ENCODE measurements at regions not wholly inside any gene's neighbourhood (a gene's known extent, or its start where the extent isn't known, plus 50 kb on each side); places are given as distances from the start of the nearest gene placed in this dataset.

DNA sequence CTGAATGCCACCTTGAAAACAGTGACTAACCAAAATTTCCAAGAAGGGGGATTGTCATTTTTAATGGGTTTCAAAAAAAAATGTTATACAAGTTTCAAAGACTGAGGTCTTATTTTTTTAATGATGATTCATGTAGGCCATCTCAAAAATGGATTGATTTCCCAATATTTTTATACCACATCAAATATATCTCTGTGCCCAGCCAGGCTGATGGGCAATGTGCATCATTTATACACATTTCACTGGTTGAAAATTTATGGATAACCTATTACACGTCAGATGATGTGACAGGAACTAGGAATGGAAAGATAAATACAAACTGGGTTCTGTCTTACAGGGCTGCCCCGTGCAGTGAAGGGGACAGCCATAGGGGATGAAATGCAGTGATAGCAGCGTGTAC is 112.7 kb upstream of the TMPO start:
- no peak for DNase-seq (ENCODE audit: low read depth)

DNA sequence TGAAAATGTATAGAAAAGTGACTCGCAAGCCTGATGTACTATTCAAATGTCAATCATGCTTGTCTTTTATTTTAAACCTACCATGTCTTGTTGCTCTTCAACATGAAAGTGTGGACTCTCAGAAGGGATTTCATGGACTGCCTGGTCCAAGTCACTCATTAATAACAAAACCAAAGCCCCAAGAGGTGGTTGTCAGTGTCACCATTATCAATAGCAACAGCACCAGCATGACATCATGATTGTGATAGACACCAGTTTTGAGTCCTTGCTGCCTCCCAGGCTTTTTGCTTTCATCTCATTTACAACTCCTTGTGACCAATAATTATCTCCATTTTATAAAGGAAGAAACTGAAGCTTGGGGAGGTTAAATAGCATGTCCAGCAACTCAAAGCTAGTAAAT is 112.0 kb upstream of the TMPO start:
- no peak for DNase-seq (ENCODE audit: low read depth)

DNA sequence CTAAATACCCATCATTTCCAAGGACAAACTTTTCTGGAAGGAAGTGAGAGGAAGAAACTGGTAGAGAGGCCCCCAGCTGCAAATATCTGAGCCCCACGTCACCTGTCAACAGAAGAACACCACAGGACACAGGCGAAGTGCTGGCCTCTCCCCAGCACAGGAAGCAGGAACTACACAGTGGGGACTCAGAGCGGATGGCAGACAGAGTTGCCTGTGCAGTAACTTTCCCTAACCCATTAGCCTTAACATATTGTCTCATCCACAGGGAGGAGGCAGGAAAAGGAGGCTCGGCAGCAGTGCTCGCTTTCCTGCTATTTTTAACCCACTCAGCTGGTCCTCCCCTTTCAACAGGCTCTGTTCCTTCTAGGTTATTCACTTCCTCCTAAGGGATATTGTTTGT is 111.5 kb upstream of the TMPO start:
- DNase-seq (ENCODE audit: low read depth) = no peak

DNA sequence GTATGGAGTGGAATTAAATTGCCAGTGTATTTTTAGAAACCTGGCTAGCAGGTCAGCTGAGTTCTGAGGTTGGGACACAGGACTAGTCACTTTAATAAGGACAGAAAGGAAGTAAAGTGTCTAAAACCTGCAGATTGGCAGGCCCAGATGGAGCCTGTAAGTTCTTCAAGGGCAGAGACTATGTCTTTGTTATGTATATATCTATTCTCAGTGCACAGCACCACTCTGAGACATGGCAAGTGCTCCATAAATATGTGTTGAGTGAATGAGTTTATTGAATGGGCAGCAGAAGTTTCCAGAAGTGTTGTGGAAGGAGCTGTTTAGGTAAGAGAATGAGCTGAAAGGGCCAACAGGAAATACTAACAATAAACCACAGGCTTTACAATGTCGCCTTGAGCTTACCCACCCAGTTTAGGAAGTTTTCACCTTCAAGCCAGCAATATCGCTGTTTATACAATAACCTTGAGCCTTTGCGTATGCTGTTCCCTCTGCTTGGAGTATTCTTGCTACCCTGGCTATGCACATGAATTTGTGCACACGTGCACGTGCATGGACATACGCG is 109.5 kb upstream of the TMPO start:
- no peak for DNase-seq (ENCODE audit: low read depth)

GRCh38 chr12:98406378-98406777 is 109.0 kb upstream of the TMPO start:
- no peak for DNase-seq (ENCODE audit: low read depth)

DNA sequence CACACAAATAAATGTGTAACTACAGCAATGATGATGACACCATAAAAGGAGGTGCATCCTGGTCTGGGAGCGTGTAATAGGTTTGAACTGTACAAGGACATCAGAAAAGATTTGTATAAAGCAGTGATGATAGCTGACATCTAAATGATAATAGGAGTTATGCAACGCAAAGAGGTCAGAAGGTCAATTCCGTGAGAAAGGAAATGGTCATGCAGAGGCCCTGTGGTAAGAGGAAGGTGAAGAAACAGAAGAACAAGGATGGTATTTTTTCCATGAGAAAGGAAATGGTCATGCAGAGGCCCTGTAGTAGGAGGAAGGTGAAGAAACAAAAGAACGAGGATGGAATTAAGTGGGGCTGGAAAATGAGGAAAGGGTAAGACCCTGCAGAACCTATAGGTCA is 106.7 kb upstream of the TMPO start:
- no peak for DNase-seq (ENCODE audit: low read depth)

- no peak for DNase-seq (ENCODE audit: low read depth)
Measured at GRCh38 chr12:98409548-98409947, 105.8 kb upstream of the TMPO start.

GRCh38 chr12:98410356-98410755 is 105.0 kb upstream of the TMPO start:
- no peak for DNase-seq (ENCODE audit: low read depth)

- no peak for DNase-seq (ENCODE audit: low read depth)
Measured at GRCh38 chr12:98416845-98417244, 98.5 kb upstream of the TMPO start.

DNA sequence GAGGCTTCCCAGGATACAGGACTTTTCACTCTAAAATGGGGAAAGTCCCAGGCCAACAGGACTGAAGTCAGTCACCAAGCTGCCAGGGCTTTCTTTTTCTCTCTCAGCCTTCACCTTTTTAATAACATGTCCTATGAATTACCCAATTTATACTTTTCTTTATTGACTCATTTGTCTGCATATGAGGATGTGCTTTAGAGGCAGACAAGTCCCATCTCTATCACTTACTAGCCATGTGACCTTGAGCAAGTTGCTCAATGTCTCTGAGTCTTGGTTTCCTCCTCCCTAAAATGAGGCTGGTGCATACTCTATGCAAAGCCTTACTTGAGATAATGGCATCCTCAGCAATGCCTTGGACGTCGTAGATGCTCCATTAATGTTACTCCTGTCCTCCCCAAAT is 98.1 kb upstream of the TMPO start:
- no peak for DNase-seq (ENCODE audit: low read depth)

- DNase-seq (ENCODE audit: low read depth) = peak; percentile 95
Measured at GRCh38 chr12:98418357-98419075, 96.9 kb upstream of the TMPO start.

GRCh38 chr12:98419081-98419794 is 96.2 kb upstream of the TMPO start:
- DNase-seq (ENCODE audit: low read depth) = no peak

DNA sequence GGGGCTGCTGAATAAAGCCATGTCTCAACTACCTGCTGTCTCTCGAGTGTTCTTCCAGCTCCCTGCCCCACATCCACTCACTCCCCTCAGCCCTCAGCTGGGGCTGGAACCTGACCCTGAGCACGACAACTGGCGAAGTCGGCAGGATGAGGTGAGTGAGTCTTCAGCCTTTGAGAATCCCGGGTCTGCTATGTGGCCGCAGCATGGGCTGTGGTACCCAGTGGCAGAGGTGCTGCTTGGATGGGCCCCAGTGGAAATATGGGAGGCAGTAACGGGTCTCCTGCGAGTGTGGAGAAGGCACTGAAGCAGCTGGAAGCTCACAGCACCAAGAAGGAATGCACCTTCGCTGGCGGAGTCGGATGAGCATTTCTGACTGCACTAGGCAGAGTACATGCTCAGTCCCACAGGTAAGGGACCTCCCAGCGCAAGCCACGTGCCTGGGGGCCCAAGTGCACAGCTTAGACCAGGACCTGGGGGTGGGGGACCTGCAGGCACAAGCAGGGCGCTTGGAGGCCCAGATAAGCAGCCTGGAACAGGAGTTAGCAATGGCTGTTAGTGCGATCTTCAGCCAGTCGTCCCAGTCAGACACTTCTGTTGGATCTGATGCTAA is 95.5 kb upstream of the TMPO start:
- no peak for DNase-seq (ENCODE audit: low read depth)

GRCh38 chr12:98420461-98420860 is 94.9 kb upstream of the TMPO start:
- DNase-seq (ENCODE audit: low read depth) = no peak

DNA sequence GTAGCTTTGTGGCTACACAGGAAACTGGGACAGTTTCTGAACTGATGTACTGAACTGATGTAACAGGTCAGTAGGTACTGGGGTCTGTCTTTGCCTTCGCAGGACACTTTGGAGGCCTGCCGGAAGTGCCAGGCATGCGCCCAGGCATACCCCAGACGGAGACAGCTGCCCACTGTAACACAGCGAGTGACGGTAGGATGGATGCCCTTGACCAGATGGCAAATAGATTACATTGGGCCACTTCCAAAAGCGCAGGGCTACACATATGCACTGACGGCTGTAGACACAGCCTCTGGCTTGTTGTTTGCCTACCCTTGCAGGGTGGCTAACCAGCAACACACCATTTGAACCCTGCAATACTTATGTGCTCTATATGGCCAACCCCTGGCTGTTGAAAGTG is 94.1 kb upstream of the TMPO start:
- DNase-seq (ENCODE audit: low read depth) = no peak

- DNase-seq (ENCODE audit: low read depth) = no peak
Measured at GRCh38 chr12:98422359-98422758, 93.0 kb upstream of the TMPO start.

DNA sequence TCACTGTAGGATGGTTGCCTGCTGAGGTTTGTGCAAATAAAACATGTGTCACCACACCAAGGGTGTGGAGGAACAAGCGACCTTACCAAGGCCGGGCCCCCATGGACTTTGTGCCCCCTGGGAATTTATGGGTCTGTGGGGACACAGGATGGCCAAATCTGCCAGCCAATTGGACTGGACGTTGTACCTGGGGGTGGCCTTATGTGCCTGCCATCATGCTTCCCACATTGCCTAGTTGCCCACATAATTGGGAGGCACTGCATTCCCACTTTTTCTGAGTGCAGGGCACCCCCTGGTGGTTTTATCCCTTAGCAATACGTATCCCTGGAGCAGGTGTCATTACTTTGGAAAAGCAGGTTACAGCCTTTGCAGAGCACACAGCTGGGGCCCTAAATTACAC is 92.6 kb upstream of the TMPO start:
- no peak for DNase-seq (ENCODE audit: low read depth)

- DNase-seq (ENCODE audit: low read depth) = no peak
Measured at GRCh38 chr12:98423963-98424362, 91.4 kb upstream of the TMPO start.

- peak; percentile 86 for DNase-seq (ENCODE audit: low read depth)
Measured at GRCh38 chr12:98424726-98425401, 90.5 kb upstream of the TMPO start.

GRCh38 chr12:98425859-98426258 is 89.5 kb upstream of the TMPO start:
- no peak for DNase-seq (ENCODE audit: low read depth)

DNA sequence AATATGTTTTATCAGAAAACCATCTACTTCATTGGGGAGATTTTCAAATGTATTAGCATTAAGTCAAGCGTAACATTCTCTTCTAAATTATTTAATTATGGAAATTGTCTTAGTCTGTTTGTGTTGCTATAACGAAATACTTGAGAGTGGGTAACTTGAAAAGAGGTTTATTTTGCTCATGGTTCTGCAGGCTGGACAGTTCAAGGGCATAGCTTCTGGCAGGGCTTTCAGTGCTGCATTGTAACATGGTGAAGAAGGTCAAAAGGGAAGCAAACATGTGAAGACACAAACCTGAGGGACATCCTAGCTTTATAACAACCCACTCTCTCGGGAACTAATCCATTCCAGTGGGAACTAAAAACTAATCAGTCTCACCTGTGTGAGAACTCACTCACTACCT is 84.3 kb upstream of the TMPO start:
- DNase-seq (ENCODE audit: low read depth) = no peak

- DNase-seq (ENCODE audit: low read depth) = no peak
Measured at GRCh38 chr12:98437166-98437565, 78.2 kb upstream of the TMPO start.
